Activated B cell treated with CpG ODN at 0.5 μM for 24 hours (primary cell): ENCODE measurements at regions not wholly inside any gene's neighbourhood (a gene's known extent, or its start where the extent isn't known, plus 50 kb on each side); places are given as distances from the start of the nearest gene placed in this dataset.

Source experiments
- ATAC-seq: fragments of 200-7000 bp; cut with Tn5 transposase; one replicate; pipeline ENCODE4 v1.10.0; 2021; ENCODE audit warnings: low read depth, mild to moderate bottlenecking, moderate library complexity
- CTCF ChIA-PET: fragments of 350-600 bp; sonication (Branson Sonifier 250); formaldehyde crosslinking; loops from one replicate; lab custom pipeline; 2021; ENCODE audit warnings: antibody characterized with exemption; lab: Charles Lee
- POLR2A ChIA-PET: fragments of 350-600 bp; sonication (Branson Sonifier 250); formaldehyde crosslinking; loops from one replicate; lab custom pipeline; 2021; ENCODE audit warnings: antibody characterized with exemption; lab: Charles Lee
- DNase-seq: peaks from one replicate; pipeline ENCODE4 v3.0.0; 2022
- H3K27ac Mint-ChIP-seq: one replicate; pipeline ENCODE4 v1.8.0; 2020; ENCODE audit warnings: mixed read lengths
- H3K27me3 Mint-ChIP-seq: one replicate; pipeline ENCODE4 v1.8.0; 2021; ENCODE audit warnings: mixed read lengths
- H3K36me3 Mint-ChIP-seq: one replicate; pipeline ENCODE4 v1.8.0; 2021; ENCODE audit warnings: low read depth, mixed read lengths
- H3K4me1 Mint-ChIP-seq: one replicate; pipeline ENCODE4 v1.8.0; 2021; ENCODE audit warnings: mixed read lengths
- H3K4me3 Mint-ChIP-seq: one replicate; pipeline ENCODE4 v1.8.0; 2020; ENCODE audit warnings: mild to moderate bottlenecking, mixed read lengths
- H3K9me3 Mint-ChIP-seq: one replicate; pipeline ENCODE4 v1.8.0; 2020; ENCODE audit warnings: mixed read lengths
- intact Hi-C: fragments of 100-400 bp; cut with micrococcal nuclease; formaldehyde crosslinking; loops from one replicate; pipeline ENCODE4 v1.15.1; 2024
- TF ChIP-seq, protein P1 (sequence below): fragments of 200-600 bp; IDR thresholded peaks from one replicate; pipeline ENCODE4 v1.8.0; 2022; ENCODE audit warnings: antibody characterized with exemption, mild to moderate bottlenecking

DNA sequence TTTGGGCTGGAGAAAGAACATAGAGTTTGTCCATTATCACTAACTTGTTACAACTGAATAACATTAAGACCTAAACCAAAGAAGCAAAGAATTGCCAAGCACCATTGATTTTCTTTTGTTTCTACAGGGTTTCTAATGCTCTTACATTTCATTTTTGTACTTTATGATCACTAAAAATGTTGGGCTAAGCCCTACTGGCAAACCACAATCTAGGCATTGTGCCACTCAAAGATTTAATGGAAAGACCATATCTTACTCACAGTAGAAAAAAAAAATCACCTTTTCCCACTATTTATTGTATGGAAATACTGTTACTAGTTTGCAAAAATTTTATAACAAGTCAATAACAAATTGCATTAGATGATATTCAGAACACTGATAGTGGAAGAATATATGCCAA is 447.4 kb upstream of the PKDCC start:
- DNase-seq (no peak), ATAC-seq (no peak)
- H3K27ac Mint-ChIP-seq: no peak overlapping the region
- H3K36me3 Mint-ChIP-seq: no peaks in the 10 kb centered on the region
- ChIA-PET CTCF (no interaction called here), POLR2A (no interaction called here)
- intact Hi-C loops: no loop called here
- no peaks in the 10 kb centered on the region for H3K4me1 Mint-ChIP-seq
- H3K9me3 Mint-ChIP-seq: peaks cover 2% of the 10 kb centered on the region
- no peaks in the 10 kb centered on the region for H3K27me3 Mint-ChIP-seq
- TF ChIP-seq, protein P1, sequence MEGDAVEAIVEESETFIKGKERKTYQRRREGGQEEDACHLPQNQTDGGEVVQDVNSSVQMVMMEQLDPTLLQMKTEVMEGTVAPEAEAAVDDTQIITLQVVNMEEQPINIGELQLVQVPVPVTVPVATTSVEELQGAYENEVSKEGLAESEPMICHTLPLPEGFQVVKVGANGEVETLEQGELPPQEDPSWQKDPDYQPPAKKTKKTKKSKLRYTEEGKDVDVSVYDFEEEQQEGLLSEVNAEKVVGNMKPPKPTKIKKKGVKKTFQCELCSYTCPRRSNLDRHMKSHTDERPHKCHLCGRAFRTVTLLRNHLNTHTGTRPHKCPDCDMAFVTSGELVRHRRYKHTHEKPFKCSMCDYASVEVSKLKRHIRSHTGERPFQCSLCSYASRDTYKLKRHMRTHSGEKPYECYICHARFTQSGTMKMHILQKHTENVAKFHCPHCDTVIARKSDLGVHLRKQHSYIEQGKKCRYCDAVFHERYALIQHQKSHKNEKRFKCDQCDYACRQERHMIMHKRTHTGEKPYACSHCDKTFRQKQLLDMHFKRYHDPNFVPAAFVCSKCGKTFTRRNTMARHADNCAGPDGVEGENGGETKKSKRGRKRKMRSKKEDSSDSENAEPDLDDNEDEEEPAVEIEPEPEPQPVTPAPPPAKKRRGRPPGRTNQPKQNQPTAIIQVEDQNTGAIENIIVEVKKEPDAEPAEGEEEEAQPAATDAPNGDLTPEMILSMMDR: no peak
- H3K4me3 Mint-ChIP-seq: no peak overlapping the region

DNA sequence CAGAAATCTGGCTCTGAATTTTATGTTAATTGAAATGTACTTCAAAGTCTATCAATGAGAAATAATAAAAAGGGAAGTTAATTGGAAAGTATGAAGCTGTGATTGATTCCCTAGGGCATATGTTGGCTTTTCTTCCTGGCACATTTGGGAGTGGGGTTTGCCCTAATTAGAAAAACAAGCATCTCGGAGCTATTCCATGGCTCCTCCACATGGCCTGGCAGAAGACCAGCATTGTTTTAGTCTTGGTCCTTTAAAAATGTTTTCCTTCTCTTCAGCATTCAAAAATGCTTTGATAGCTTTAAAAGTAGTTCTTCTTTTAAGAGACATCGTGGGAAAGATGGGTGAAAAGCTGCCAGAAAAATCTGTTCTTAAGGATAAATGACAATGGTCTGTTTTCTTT is 445.5 kb upstream of the PKDCC start:
- Mint-ChIP-seq H3K27ac (no peak overlapping the region), H3K4me3 (no peak overlapping the region), H3K4me1 (no peaks in the 10 kb centered on the region), H3K27me3 (no peaks in the 10 kb centered on the region), H3K9me3 (peaks cover 2% of the 10 kb centered on the region), H3K36me3 (no peaks in the 10 kb centered on the region)
- DNase-seq (no peak), ATAC-seq (no peak)
- intact Hi-C loops: no loop called here
- CTCF ChIA-PET: no interaction called here
- POLR2A ChIA-PET: no interaction called here
- TF ChIP-seq, protein P1: no peak

DNA sequence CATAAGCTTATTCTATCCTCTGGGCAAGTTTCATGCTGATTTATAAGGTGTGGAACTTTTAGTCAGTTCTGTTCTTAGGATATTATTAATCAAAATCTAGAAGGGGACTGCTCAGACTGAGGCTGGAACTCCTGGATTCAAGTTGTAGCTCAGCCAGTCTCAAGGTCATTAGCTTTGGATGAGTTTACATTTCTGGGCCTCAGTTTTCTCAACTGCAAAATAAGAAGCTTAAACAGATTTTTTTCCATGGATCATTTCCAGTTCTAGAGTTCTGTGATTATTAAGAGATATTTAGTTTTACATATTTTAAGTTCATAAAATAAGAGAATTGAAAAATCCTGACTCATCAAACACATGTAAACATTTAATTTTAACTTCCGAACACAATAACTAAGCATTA is 442.5 kb upstream of the PKDCC start:
- TF ChIP-seq, protein P1: no peak
- ChIA-PET CTCF (no interaction called here), POLR2A (no interaction called here)
- ATAC-seq: no peak
- no peaks in the 10 kb centered on the region for H3K27me3 Mint-ChIP-seq
- no peak for DNase-seq
- intact Hi-C loops: no loop called here
- no peaks in the 10 kb centered on the region for H3K36me3 Mint-ChIP-seq
- peaks cover under 1% of the 10 kb centered on the region for H3K4me1 Mint-ChIP-seq
- peaks cover 2% of the 10 kb centered on the region for H3K9me3 Mint-ChIP-seq
- H3K4me3 Mint-ChIP-seq: no peak overlapping the region
- no peak overlapping the region for H3K27ac Mint-ChIP-seq

DNA sequence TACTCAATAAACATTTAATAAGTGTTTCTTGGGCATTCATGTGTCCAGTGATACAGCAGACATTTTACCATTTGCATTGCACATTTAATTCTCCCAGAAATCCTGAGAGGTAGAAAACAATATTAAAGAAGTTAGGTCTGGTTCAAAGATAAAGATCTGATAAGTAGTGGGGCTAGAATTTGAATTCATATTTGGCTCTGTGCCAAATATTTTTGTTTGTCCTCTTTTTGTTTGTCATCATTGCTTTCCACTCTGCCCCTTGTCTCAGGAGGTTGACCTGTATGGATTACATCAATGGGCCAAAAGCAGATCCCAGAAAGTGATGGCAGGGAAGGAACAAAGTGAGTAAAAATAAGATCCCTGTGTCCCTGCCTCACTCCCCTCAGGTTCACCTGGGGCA is 441.9 kb upstream of the PKDCC start:
- Mint-ChIP-seq H3K4me3 (no peak overlapping the region), H3K27ac (no peak overlapping the region), H3K27me3 (no peaks in the 10 kb centered on the region), H3K9me3 (peaks cover 2% of the 10 kb centered on the region), H3K4me1 (peaks cover 3% of the 10 kb centered on the region), H3K36me3 (no peaks in the 10 kb centered on the region)
- ATAC-seq (no peak), DNase-seq (no peak)
- CTCF ChIA-PET: no interaction called here
- intact Hi-C loops: no loop called here
- POLR2A ChIA-PET: no interaction called here
- TF ChIP-seq, protein P1: no peak

DNA sequence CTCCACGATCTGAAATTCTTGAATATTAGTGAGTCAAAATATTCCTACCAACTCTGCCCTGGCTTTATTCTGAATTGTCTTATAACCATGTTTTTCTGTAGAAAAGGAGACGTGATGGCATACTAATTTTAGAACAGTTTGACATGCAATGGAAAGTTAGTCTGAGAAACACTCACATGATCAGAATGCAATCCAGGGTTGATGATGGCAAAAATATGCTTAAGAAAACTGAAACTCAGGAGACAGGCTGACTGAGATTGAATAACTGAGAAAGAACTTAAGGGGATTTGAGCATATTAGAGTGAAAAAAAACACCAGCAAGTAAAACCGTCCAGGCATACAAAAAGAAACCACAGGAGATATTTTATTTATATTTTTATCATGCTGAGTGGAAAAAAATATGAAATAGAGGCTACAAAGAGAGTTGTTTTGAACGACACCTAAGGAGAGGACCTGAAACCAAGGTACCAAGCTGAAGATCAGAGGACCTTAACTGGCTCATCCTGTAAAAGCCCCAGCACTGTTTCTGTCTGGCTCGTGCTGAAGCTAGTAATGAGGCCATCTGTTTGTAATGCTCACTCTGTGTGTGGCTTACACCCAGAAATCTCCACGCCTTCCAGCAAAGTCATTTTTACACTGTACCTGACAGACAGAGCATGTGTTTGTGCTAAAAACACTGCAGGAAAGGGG is 437.2 kb upstream of the PKDCC start:
- Mint-ChIP-seq H3K4me1 (peaks cover 3% of the 10 kb centered on the region), H3K36me3 (no peaks in the 10 kb centered on the region), H3K27ac (no peak overlapping the region), H3K4me3 (no peak overlapping the region), H3K9me3 (no peaks in the 10 kb centered on the region), H3K27me3 (no peaks in the 10 kb centered on the region)
- intact Hi-C loops: no loop called here
- TF ChIP-seq, protein P1: no peak
- ATAC-seq (no peak), DNase-seq (no peak)
- ChIA-PET CTCF (no interaction called here), POLR2A (no interaction called here)
